ENCODE measurements at regions not wholly inside any gene's neighbourhood (a gene's known extent, or its start where the extent isn't known, plus 50 kb on each side); places are given as distances from the start of the nearest gene placed in this dataset.

DNA sequence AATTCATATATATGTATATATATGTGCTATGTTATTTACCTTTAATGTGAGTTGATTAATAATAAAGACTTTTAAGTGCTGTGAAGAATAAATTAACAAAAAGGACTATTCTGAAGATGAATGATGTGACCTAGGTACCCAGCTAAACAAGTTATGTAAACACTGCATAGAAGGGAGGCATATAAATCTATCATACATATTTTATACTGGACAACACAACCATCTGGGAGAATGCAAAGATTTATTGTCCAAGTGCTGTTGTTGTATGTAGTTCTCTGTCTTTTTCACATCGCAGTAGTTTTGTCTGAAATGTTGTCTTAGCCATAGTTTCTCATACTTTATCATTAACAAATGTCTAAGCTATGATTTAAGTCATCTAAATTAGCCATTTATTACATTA, 337.6 kb downstream of the PCDH18 start:
- no peak for DNase-seq

DNA sequence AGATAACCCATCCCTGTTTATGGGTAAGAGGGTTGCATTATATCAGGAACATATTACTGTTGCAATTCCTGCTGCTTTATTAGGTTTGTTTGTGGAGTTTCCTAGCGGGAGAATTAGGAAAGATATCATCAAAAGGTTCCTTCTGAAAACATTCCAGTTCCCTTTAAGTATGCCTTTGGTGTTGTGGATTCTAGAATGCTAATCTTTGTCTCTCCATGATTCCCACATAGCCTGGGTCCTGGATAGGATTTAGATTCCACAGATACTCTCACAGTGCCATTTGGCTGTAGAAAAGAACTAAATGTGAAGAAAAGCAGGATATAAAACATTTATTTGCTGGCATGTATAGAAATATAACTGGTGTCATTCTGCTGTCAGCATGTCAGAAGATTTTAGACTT, 338.7 kb downstream of the PCDH18 start:
- ChIA-PET CTCF (no interaction called here), POLR2A (ENCODE audit: unreplicated experiment) (no interaction called here)
- Histone ChIP-seq H3K36me3 (ENCODE audit: low read depth, low read length) (no peaks in the 10 kb centered on the region), H3K4me2 (ENCODE audit: low read length) (no peak overlapping the region), H3F3A (ENCODE audit: low read length, unreplicated experiment) (no peaks in the 10 kb centered on the region), H3K4me3 (ENCODE audit: low read length) (no peak overlapping the region), H3K9me2 (replicated peaks; ENCODE audit: low read length) (no peaks in the 10 kb centered on the region), H4K20me1 (ENCODE audit: low read length) (no peaks in the 10 kb centered on the region), H3K27ac (ENCODE audit: low read length) (no peak overlapping the region), H3K9me3 (ENCODE audit: low read length) (no peaks in the 10 kb centered on the region), H2AFZ (ENCODE audit: low read length) (no peak overlapping the region), H3K9ac (ENCODE audit: low read length) (no peak overlapping the region), H3K4me1 (ENCODE audit: insufficient read depth, low read length) (no peaks in the 10 kb centered on the region), H3K27me3 (ENCODE audit: low read length) (no peaks in the 10 kb centered on the region), H3K79me2 (ENCODE audit: low read length) (no peaks in the 10 kb centered on the region)
- ATAC-seq (no peak), DNase-seq (no peak)
- no TSS peak for BruUV-seq (replicated peaks)
- intact Hi-C loops (cut with micrococcal nuclease), result no loop called here
- TF ChIP-seq EZH2 (IDR thresholded peaks at IDR 0.05; ENCODE audit: low read length, unreplicated experiment), result no peak
- TF ChIP-seq, protein P1, sequence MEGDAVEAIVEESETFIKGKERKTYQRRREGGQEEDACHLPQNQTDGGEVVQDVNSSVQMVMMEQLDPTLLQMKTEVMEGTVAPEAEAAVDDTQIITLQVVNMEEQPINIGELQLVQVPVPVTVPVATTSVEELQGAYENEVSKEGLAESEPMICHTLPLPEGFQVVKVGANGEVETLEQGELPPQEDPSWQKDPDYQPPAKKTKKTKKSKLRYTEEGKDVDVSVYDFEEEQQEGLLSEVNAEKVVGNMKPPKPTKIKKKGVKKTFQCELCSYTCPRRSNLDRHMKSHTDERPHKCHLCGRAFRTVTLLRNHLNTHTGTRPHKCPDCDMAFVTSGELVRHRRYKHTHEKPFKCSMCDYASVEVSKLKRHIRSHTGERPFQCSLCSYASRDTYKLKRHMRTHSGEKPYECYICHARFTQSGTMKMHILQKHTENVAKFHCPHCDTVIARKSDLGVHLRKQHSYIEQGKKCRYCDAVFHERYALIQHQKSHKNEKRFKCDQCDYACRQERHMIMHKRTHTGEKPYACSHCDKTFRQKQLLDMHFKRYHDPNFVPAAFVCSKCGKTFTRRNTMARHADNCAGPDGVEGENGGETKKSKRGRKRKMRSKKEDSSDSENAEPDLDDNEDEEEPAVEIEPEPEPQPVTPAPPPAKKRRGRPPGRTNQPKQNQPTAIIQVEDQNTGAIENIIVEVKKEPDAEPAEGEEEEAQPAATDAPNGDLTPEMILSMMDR (conservative IDR thresholded peaks at IDR 0.05; ENCODE audit: low read depth, low read length), result no peak
- no peak for TF ChIP-seq EZH2phosphoT487 (IDR thresholded peaks at IDR 0.05; ENCODE audit: borderline replicate concordance, low read length)

More for the DNA sequence above, 337.6 kb downstream of the PCDH18 start:
- no peaks in the 10 kb centered on the region for H3K9me3 ChIP-seq (ENCODE audit: low read length)
- no peak overlapping the region for H3K27ac ChIP-seq (ENCODE audit: low read length)
- no peaks in the 10 kb centered on the region for H3K36me3 ChIP-seq (ENCODE audit: low read depth, low read length)
- no peaks in the 10 kb centered on the region for H3K27me3 ChIP-seq (ENCODE audit: low read length)
- ChIA-PET POLR2A (ENCODE audit: unreplicated experiment) (no interaction called here), CTCF (no interaction called here)
- no peaks in the 10 kb centered on the region for H3F3A ChIP-seq (ENCODE audit: low read length, unreplicated experiment)
- no peak overlapping the region for H3K9ac ChIP-seq (ENCODE audit: low read length)
- ATAC-seq, result no peak
- H3K79me2 ChIP-seq (ENCODE audit: low read length), result no peaks in the 10 kb centered on the region
- TF ChIP-seq EZH2 (IDR thresholded peaks at IDR 0.05; ENCODE audit: low read length, unreplicated experiment), result no peak
- TF ChIP-seq EZH2phosphoT487 (IDR thresholded peaks at IDR 0.05; ENCODE audit: borderline replicate concordance, low read length), result no peak
- TF ChIP-seq, protein P1 (conservative IDR thresholded peaks at IDR 0.05; ENCODE audit: low read depth, low read length), result no peak
- H3K9me2 ChIP-seq (replicated peaks; ENCODE audit: low read length), result no peaks in the 10 kb centered on the region
- H3K4me3 ChIP-seq (ENCODE audit: low read length), result no peak overlapping the region
- no peaks in the 10 kb centered on the region for H3K4me1 ChIP-seq (ENCODE audit: insufficient read depth, low read length)
- H2AFZ ChIP-seq (ENCODE audit: low read length), result no peak overlapping the region
- H3K4me2 ChIP-seq (ENCODE audit: low read length), result no peak overlapping the region
- H4K20me1 ChIP-seq (ENCODE audit: low read length), result no peaks in the 10 kb centered on the region
- no TSS peak for BruUV-seq (replicated peaks)
- intact Hi-C loops (cut with micrococcal nuclease), result no loop called here

DNA sequence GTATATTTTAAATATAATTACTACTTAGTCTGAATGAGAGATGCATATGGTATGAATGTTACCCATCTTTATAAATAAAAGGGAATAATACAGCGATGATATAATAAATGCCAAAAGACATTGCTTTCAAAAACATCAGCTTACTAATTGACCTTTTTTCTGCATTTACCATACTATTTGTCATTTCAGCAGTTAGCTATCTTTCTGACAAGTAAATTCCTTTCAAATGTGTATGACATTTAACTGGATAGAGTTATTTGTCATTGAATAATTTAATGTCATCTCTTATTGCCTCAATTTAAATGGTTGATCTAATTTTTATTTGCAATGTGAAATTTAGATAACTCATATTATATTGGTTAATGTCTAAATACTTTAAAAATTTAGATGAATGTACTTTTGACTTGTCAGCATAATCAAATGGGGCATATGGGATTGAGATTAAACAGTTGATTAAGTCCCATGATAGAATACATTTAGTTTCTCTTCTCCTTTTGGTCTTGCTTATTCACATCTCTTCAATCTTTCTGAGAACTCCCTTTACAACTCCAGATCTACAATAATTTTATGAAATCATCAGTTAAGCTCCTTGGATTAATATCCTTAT, 350.9 kb downstream of the PCDH18 start:
- no peak for TF ChIP-seq EZH2 (IDR thresholded peaks at IDR 0.05; ENCODE audit: low read length, unreplicated experiment)
- TF ChIP-seq, protein P1 (conservative IDR thresholded peaks at IDR 0.05; ENCODE audit: low read depth, low read length), result no peak
- TF ChIP-seq EZH2phosphoT487 (IDR thresholded peaks at IDR 0.05; ENCODE audit: borderline replicate concordance, low read length), result no peak
- Histone ChIP-seq H3K27ac (ENCODE audit: low read length) (no peak overlapping the region), H3K9me2 (replicated peaks; ENCODE audit: low read length) (no peaks in the 10 kb centered on the region), H3K79me2 (ENCODE audit: low read length) (no peaks in the 10 kb centered on the region), H3K36me3 (ENCODE audit: low read depth, low read length) (no peaks in the 10 kb centered on the region), H3K4me3 (ENCODE audit: low read length) (no peak overlapping the region), H3K4me2 (ENCODE audit: low read length) (no peak overlapping the region), H2AFZ (ENCODE audit: low read length) (no peak overlapping the region), H3K4me1 (ENCODE audit: insufficient read depth, low read length) (no peaks in the 10 kb centered on the region), H3K9ac (ENCODE audit: low read length) (no peak overlapping the region), H3F3A (ENCODE audit: low read length, unreplicated experiment) (no peaks in the 10 kb centered on the region), H3K9me3 (ENCODE audit: low read length) (no peaks in the 10 kb centered on the region), H4K20me1 (ENCODE audit: low read length) (no peaks in the 10 kb centered on the region), H3K27me3 (ENCODE audit: low read length) (no peaks in the 10 kb centered on the region)
- ChIA-PET POLR2A (ENCODE audit: unreplicated experiment) (no interaction called here), CTCF (no interaction called here)
- intact Hi-C loops (cut with micrococcal nuclease), result no loop called here
- ATAC-seq, result no peak
- no TSS peak for BruUV-seq (replicated peaks)
- DNase-seq, result no peak
